HG03342 (cell line): ENCODE measurements at regions not wholly inside any gene's neighbourhood (a gene's known extent, or its start where the extent isn't known, plus 50 kb on each side); places are given as distances from the start of the nearest gene placed in this dataset.
"Not testable (repeated sequence)": the region's sequence is repeated elsewhere in the genome, so short reads cannot be mapped to it uniquely, and the experiment has no call there.

Source experiments
- ATAC-seq: cut with Tn5 transposase; IDR thresholded peaks from one replicate; pipeline ENCODE4 v1.9.1; 2021; ENCODE audit warnings: mild to moderate bottlenecking, moderate library complexity; ENCODE audit not compliant: unreplicated experiment

DNA sequence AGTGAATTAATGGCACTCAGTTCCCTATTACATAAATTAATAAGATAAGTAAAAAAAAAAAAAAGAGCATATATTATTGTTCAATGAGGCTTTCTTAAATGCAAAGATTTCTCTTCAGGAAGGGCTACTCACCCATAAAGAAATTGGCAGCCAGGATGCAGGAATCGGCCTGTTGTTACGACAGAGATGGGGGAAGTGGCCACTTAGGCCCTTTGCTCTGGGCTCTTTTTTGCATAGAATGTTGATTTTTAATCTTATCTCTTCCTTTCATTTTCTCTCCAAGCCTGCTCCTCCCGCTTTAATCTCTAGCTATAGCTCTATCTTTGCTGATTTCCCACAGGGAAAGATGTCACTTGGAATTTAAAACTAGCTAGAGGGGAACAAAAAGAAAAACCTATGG, 391.8 kb upstream of the CRIM1 start:
- no peak for ATAC-seq

- ATAC-seq, result no peak
These were observed 392.2 kb upstream of the CRIM1 start for GRCh38 chr2:35963357-35963756.

DNA sequence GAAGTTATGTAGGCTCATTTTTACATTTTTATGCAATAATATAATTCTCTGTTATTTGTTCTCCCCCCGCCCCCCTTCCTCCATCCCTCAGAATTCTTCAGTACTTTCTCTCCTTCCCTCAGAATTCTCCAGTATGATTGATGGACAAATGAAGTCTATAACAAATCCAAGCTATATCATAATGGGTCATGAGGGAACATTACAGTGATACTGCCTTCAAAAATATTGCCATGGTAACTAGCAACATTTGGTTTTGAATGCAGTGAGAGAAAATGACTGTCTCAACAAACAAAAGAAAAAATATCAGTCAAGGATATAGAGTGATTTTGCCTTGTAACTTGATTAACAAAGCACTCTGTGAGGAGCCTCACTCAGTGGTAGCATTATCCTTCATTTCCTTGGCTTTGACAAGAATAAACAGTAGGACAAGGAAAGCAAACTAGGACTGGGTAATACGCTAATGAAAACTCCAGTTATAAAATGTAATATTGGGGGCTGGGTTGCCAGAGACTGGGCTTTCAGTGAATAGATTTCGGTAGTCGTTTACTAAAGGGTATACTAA, 392.9 kb upstream of the CRIM1 start:
- ATAC-seq, result no peak

- ATAC-seq, result no peak
These were observed 395.0 kb upstream of the CRIM1 start for GRCh38 chr2:35960596-35960995.

DNA sequence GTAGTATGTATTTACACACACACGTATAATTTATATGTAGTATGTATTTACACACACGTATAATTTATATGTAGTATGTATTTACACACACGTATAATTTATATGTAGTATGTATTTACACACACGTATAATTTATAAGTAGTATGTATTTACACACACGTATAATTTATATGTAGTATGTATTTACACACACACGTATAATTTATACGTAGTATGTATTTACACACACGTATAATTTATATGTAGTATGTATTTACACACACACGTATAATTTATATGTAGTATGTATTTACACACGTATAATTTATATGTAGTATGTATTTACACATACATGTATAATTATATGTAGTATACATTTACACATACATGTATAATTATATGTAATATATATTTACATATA, 398.5 kb upstream of the CRIM1 start:
- ATAC-seq, result not testable (repeated sequence)

DNA sequence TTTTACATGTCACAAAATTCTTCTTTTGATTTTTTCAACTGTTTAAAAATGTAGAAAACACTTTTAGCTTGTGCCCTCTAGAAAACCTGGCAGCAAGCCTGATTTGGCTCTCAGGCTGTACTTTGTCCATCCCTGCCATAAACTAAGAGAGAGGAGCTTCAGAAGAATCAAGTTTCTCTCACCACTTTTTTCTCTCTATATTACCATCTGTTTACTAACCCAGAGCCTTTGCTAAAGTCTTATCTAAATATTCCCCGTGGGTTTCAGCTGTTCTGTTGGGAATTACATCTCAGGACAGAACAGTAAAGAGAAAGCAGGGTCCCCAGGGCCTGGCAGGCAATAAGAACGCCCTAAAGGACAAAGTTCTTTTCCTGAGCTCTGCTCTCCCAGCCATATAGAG, 409.1 kb upstream of the CRIM1 start:
- no peak for ATAC-seq

GRCh38 chr2:35938838-35939237, 416.7 kb upstream of the CRIM1 start:
- no peak for ATAC-seq

DNA sequence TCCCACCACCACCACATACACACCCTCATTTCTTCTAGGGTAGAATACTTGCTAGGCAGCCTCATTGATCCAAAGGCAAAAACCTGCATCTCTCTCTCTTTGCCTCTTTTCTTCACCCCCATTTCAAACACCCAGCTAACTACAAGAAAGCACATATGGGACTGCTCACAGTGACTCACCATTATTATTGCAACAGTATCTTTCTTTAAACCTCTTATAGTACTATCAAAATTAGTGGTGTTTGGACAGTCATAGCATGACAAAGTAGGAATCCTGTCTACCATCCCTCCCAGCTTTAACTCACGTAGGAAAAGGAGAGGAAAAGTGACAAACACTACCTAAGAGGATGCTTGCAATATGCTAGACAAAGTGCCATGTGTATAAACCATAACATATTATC, 422.5 kb upstream of the CRIM1 start:
- ATAC-seq, result no peak

DNA sequence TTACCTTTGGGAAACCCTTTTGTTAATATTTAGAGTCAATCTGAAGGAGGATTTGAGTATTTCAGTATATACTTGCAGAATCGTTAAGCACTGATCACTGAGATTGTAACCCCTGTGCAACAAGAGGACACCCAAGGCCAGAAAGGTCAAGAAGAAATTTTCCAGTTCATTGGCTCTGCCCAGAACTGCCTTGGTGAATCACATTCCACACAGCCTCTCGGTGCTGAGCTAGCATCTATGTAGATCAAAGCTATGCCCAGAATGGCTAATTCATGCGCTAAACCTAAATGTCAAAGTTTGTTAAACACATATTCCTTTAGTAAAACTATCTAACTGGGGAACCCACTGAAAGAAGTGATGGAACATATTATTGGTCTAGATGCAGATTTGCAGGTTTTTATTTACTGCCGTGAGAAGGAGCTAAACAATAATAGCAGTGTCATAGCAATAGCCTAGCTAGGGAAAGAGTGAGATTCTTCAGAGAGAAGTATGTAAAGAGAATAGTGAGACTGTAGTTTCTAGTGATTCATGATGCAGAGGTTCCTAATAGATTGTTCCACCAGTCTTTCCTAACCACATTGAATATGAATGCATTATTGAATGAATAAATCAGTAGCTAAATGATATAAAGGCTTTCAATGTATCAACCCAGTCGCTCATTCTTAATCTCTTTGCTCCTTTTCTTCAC, 423.2 kb upstream of the CRIM1 start:
- no peak for ATAC-seq

GRCh38 chr2:35931626-35932025, 424.0 kb upstream of the CRIM1 start:
- ATAC-seq, result no peak

GRCh38 chr2:35931115-35931514, 424.5 kb upstream of the CRIM1 start:
- no peak for ATAC-seq

- ATAC-seq, result no peak
These were observed 426.0 kb upstream of the CRIM1 start for GRCh38 chr2:35929551-35929950.

DNA sequence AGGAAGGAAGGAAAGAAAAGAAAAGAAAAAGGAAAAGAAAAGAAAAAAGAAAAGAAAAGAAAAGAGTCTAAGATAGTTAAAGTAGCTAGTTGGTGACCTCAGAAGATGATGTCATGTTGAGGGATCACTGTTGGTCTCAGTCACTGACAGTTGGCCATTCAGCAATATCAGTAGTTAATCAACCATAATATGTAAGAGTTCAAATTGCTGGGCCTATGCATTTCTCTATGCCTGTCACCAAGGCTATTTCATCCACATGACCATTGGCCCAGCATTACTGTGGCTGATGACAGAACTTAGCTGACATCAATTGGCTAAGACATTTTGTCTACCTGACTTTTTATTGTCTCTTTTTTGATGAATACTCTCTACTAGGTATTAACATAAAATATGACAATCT, 435.5 kb upstream of the CRIM1 start:
- ATAC-seq, result no peak

GRCh38 chr2:35915261-35915660, 440.3 kb upstream of the CRIM1 start:
- no peak for ATAC-seq

GRCh38 chr2:35891936-35892335, 463.6 kb upstream of the CRIM1 start:
- ATAC-seq, result no peak

DNA sequence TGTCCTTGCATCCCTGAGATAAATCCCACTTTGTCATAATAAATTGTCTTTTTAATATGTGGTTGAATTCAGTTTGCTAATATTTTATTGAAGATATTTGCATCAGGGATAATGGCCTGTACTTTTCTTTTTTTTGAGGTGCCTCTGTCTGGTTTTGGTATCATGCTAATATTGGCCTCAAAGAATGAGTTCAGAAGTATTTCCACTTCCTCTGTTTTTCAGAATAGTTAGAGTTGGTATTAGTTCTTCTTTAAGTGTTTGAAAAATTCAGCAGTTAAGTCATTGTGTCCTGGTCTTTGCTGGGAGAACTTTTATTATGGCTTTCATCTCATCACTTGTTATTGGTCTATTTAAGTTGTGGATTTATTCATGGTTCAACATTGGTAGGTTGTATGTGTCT, 464.1 kb upstream of the CRIM1 start:
- ATAC-seq, result no peak

GRCh38 chr2:35887146-35887545, 468.4 kb upstream of the CRIM1 start:
- no peak for ATAC-seq

DNA sequence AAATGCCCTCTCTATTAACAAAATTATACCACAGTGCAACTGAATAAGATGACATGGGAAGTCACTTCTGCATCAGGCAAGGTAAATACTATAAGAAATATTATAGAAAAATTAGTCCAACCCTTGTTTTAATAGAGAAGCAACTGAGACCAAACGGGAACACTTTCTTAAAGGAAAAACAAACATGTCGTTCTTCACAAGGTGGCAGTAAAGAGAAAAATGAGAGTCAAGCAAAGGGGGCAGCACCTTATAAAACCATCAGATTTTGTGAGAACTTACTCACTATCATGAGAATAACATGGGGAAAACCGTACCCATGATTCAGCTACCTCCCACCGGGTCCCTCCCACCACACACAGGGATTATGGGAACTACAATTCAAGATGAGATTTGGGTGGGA, 481.7 kb upstream of the CRIM1 start:
- no peak for ATAC-seq

DNA sequence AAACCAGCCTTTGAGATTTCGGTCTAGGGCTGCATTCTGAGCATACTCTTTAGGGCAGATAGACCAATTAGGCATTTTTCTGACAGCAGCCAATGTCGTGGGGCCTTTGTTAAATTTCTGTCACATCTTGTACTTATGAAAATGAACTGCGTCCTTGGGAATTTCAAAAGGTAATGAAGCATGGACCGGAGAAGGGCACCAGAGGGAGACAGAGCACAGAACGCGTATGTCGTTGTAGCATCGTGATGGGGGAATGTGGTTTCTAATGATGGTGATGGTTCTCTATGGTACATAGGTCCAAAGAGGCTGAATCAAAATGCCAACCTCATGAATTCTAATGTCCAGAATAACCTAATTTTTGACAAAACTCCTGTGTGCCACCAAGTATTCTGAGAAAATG, 483.9 kb upstream of the CRIM1 start:
- no peak for ATAC-seq

DNA sequence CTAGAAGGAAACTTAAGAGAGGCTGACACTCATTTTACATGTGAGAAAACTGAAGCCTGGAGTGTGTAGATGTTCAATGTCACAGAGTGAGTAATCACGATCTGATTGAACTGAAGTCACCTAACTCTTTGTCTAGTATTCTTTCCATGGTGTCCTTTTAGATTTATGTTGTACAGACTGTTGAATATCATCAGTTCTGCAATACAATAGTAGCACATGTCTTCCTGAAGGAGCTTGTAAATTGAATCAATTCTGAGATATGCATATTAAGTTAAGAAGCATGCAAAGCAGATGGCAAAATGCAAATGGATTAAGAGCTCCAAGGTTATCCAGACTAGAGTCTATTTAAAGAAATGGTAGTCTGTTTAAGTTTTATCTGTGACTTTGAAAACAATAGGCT, 484.9 kb upstream of the CRIM1 start:
- no peak for ATAC-seq

GRCh38 chr2:35864141-35864540, 491.4 kb upstream of the CRIM1 start:
- no peak for ATAC-seq

DNA sequence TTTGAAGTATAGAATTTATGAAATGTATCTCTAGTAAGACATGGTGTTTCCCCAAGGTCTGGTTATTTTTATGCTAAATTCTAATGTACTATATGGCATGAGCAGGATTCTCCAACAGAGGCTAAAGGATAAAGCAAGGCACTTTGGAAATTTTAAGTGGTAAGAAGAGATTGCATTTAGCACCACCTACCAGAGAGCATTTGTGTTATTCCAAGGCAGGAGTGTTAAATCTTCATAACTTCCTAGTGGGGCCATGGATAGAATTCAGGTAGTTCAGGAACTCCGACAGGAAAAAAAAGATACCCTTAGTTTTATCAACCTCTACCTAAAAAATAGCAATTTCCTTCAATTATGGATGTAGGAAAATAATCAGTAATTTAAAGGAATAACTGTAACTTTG, 497.4 kb upstream of the CRIM1 start:
- no peak for ATAC-seq

DNA sequence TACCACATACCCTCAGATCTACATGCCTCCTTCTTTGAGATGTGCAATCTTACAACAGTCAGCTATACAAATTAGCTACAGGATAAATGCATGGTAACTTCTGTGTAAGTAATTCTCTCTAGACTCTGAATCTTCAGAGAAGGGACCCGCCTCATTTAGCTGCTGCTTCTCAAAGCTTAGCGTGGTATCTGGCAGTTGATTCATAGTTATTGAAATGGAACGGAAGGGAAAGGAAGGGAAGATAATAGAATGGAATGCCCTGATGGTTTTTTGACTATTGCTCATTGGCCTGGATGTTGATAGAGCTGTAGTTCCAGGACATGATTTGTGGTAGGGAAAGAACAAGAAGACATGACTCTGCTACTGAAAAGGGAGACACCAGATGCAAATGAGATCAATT, 498.1 kb upstream of the CRIM1 start:
- no peak for ATAC-seq
